DOHH2 (cell line): ENCODE measurements at regions not wholly inside any gene's neighbourhood (a gene's known extent, or its start where the extent isn't known, plus 50 kb on each side); places are given as distances from the start of the nearest gene placed in this dataset.

Experiments used
- EZH2phosphoT487 ChIP-seq: fragments of 200-600 bp; sonication (generic); IDR thresholded peaks from 2 replicates; pipeline ENCODE4 v1.6.1; 2017; ENCODE audit warnings: borderline replicate concordance, mild to moderate bottlenecking, antibody characterized with exemption, low read length, moderate library complexity, mixed read lengths
- TF ChIP-seq, protein P1 (sequence below): fragments of 200-600 bp; sonication (generic); IDR thresholded peaks from one replicate; pipeline ENCODE4 v1.5.1; 2014; ENCODE audit warnings: antibody characterized with exemption, mild to moderate bottlenecking, low read depth, low read length; ENCODE audit not compliant: poor library complexity, severe bottlenecking

GRCh38 chr1:31502926-31503511 is 73.3 kb upstream of the TINAGL1 start:
- TF ChIP-seq, protein P1, sequence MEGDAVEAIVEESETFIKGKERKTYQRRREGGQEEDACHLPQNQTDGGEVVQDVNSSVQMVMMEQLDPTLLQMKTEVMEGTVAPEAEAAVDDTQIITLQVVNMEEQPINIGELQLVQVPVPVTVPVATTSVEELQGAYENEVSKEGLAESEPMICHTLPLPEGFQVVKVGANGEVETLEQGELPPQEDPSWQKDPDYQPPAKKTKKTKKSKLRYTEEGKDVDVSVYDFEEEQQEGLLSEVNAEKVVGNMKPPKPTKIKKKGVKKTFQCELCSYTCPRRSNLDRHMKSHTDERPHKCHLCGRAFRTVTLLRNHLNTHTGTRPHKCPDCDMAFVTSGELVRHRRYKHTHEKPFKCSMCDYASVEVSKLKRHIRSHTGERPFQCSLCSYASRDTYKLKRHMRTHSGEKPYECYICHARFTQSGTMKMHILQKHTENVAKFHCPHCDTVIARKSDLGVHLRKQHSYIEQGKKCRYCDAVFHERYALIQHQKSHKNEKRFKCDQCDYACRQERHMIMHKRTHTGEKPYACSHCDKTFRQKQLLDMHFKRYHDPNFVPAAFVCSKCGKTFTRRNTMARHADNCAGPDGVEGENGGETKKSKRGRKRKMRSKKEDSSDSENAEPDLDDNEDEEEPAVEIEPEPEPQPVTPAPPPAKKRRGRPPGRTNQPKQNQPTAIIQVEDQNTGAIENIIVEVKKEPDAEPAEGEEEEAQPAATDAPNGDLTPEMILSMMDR, result no peak
- no peak for TF ChIP-seq EZH2phosphoT487
